HG02973 (cell line): ENCODE measurements at regions not wholly inside any gene's neighbourhood (a gene's known extent, or its start where the extent isn't known, plus 50 kb on each side); places are given as distances from the start of the nearest gene placed in this dataset.

Experiments used
- ATAC-seq: cut with Tn5 transposase; IDR thresholded peaks from one replicate; pipeline ENCODE4 v1.9.1; 2021; ENCODE audit warnings: moderate library complexity; ENCODE audit not compliant: unreplicated experiment

- ATAC-seq = no peak
Measured at GRCh38 chr6:140572867-140573266, 1198.4 kb upstream of the CITED2 start.

GRCh38 chr6:140572129-140572528, 1197.7 kb upstream of the CITED2 start:
- no peak for ATAC-seq

GRCh38 chr6:140571145-140571544, 1196.7 kb upstream of the CITED2 start:
- no peak for ATAC-seq

- ATAC-seq = no peak
Measured at GRCh38 chr6:140567466-140567865, 1193.0 kb upstream of the CITED2 start.

- no peak for ATAC-seq
Measured at GRCh38 chr6:140566781-140567277, 1192.4 kb upstream of the CITED2 start.

- no peak for ATAC-seq
Measured at GRCh38 chr6:140563728-140564127, 1189.3 kb upstream of the CITED2 start.

GRCh38 chr6:140561701-140562100, 1187.3 kb upstream of the CITED2 start:
- ATAC-seq = no peak

GRCh38 chr6:140560671-140561070, 1186.2 kb upstream of the CITED2 start:
- no peak for ATAC-seq

GRCh38 chr6:140559458-140559857, 1185.0 kb upstream of the CITED2 start:
- ATAC-seq = no peak

- ATAC-seq = no peak
Measured at GRCh38 chr6:140554421-140554820, 1180.0 kb upstream of the CITED2 start.

- ATAC-seq = no peak
Measured at GRCh38 chr6:140548366-140548765, 1173.9 kb upstream of the CITED2 start.

- ATAC-seq = no peak
Measured at GRCh38 chr6:140546640-140547039, 1172.2 kb upstream of the CITED2 start.

- ATAC-seq = no peak
Measured at GRCh38 chr6:140544431-140544830, 1170.0 kb upstream of the CITED2 start.

- ATAC-seq = no peak
Measured at GRCh38 chr6:140542863-140543262, 1168.4 kb upstream of the CITED2 start.

- no peak for ATAC-seq
Measured at GRCh38 chr6:140541288-140541687, 1166.8 kb upstream of the CITED2 start.

GRCh38 chr6:140540743-140541142, 1166.3 kb upstream of the CITED2 start:
- no peak for ATAC-seq

GRCh38 chr6:140538926-140539325, 1164.5 kb upstream of the CITED2 start:
- ATAC-seq = no peak

GRCh38 chr6:140537834-140538705, 1163.6 kb upstream of the CITED2 start:
- ATAC-seq = no peak

- ATAC-seq = no peak
Measured at GRCh38 chr6:140537211-140537610, 1162.8 kb upstream of the CITED2 start.

- no peak for ATAC-seq
Measured at GRCh38 chr6:140535511-140535910, 1161.1 kb upstream of the CITED2 start.

GRCh38 chr6:140533526-140533925, 1159.1 kb upstream of the CITED2 start:
- no peak for ATAC-seq

- ATAC-seq = no peak
Measured at GRCh38 chr6:140504776-140505175, 1130.3 kb upstream of the CITED2 start.

GRCh38 chr6:140500849-140501248, 1126.4 kb upstream of the CITED2 start:
- ATAC-seq = no peak
